ENCODE measurements at regions not wholly inside any gene's neighbourhood (a gene's known extent, or its start where the extent isn't known, plus 50 kb on each side); places are given as distances from the start of the nearest gene placed in this dataset.

GRCh38 chr13:99071211-99071610, 93.3 kb upstream of the DOCK9 start:
- H3K9me3 ChIP-seq (ENCODE audit: severe bottlenecking), result no peaks in the 10 kb centered on the region
- H3K4me3 ChIP-seq (ENCODE audit: low read depth, low read length), result no peak overlapping the region
- peaks cover 14% of the 10 kb centered on the region for H3K36me3 ChIP-seq
- DNase-seq, result no peak
- no peaks in the 10 kb centered on the region for H3K27me3 ChIP-seq (ENCODE audit: insufficient read depth, low read depth, severe bottlenecking)
- TF ChIP-seq, protein P1, sequence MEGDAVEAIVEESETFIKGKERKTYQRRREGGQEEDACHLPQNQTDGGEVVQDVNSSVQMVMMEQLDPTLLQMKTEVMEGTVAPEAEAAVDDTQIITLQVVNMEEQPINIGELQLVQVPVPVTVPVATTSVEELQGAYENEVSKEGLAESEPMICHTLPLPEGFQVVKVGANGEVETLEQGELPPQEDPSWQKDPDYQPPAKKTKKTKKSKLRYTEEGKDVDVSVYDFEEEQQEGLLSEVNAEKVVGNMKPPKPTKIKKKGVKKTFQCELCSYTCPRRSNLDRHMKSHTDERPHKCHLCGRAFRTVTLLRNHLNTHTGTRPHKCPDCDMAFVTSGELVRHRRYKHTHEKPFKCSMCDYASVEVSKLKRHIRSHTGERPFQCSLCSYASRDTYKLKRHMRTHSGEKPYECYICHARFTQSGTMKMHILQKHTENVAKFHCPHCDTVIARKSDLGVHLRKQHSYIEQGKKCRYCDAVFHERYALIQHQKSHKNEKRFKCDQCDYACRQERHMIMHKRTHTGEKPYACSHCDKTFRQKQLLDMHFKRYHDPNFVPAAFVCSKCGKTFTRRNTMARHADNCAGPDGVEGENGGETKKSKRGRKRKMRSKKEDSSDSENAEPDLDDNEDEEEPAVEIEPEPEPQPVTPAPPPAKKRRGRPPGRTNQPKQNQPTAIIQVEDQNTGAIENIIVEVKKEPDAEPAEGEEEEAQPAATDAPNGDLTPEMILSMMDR (IDR thresholded peaks at IDR 0.05; ENCODE audit: low read depth, low read length), result no peak
- no peak overlapping the region for H3K27ac ChIP-seq

DNA sequence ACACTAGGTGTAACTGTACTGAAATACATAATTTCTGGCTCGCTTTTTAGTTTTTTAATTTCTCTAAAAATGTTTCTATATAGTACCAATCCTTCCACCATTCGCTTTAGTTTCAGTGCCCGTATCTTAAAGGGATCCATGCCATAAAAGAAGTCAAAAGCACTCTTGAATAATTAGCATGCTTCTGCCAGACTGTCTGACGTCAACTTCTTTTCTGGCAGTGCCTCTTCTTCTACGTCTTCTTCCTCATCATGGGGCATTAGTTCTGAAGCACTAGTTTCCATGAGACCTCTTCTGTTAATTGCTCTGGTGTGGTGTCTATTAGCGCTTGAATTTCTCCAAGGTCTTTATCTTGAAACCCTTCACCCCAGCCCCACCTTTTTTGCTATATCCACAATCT, 93.8 kb upstream of the DOCK9 start:
- TF ChIP-seq, protein P1 (IDR thresholded peaks at IDR 0.05; ENCODE audit: low read depth, low read length), result no peak
- Histone ChIP-seq H3K4me3 (ENCODE audit: low read depth, low read length) (no peak overlapping the region), H3K27ac (no peak overlapping the region), H3K27me3 (ENCODE audit: insufficient read depth, low read depth, severe bottlenecking) (no peaks in the 10 kb centered on the region), H3K36me3 (peaks cover 14% of the 10 kb centered on the region), H3K9me3 (ENCODE audit: severe bottlenecking) (no peaks in the 10 kb centered on the region)
- no peak for DNase-seq

GRCh38 chr13:99072356-99072755, 94.5 kb upstream of the DOCK9 start:
- Histone ChIP-seq H3K27me3 (ENCODE audit: insufficient read depth, low read depth, severe bottlenecking) (no peaks in the 10 kb centered on the region), H3K4me3 (ENCODE audit: low read depth, low read length) (no peak overlapping the region), H3K36me3 (peaks cover 14% of the 10 kb centered on the region), H3K9me3 (ENCODE audit: severe bottlenecking) (no peaks in the 10 kb centered on the region), H3K27ac (no peak overlapping the region)
- TF ChIP-seq, protein P1 (IDR thresholded peaks at IDR 0.05; ENCODE audit: low read depth, low read length), result no peak
- DNase-seq, result no peak

DNA sequence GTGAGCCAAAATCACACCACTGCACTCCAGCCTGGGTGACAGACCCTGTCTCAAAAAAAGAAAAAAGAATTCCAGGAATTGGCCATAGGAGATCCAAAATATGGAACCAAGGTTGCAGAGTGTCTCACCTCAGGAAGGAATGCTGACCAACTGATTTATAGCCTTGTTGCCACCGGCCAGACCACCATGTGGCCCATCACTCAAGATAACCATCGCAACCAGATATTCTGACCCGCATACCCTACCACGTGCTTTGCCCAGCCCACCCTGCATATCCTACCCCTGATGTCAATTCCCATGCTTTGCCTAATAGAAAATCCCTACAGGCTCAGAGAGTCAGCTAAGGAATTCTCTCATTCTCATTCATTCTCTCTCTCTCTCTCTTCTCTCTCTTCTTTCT, 95.1 kb upstream of the DOCK9 start:
- Histone ChIP-seq H3K27ac (no peak overlapping the region), H3K27me3 (ENCODE audit: insufficient read depth, low read depth, severe bottlenecking) (no peaks in the 10 kb centered on the region), H3K9me3 (ENCODE audit: severe bottlenecking) (no peaks in the 10 kb centered on the region), H3K36me3 (peaks cover 14% of the 10 kb centered on the region), H3K4me3 (ENCODE audit: low read depth, low read length) (no peak overlapping the region)
- DNase-seq, result no peak
- TF ChIP-seq, protein P1 (IDR thresholded peaks at IDR 0.05; ENCODE audit: low read depth, low read length), result no peak

GRCh38 chr13:99074693-99075092, 96.8 kb upstream of the DOCK9 start:
- Histone ChIP-seq H3K4me3 (ENCODE audit: low read depth, low read length) (no peak overlapping the region), H3K36me3 (peaks cover 14% of the 10 kb centered on the region), H3K27ac (no peak overlapping the region), H3K9me3 (ENCODE audit: severe bottlenecking) (no peaks in the 10 kb centered on the region), H3K27me3 (ENCODE audit: insufficient read depth, low read depth, severe bottlenecking) (no peaks in the 10 kb centered on the region)
- DNase-seq, result no peak
- TF ChIP-seq, protein P1 (IDR thresholded peaks at IDR 0.05; ENCODE audit: low read depth, low read length), result no peak
